Smooth muscle cell (in vitro differentiated cells): ENCODE measurements at regions not wholly inside any gene's neighbourhood (a gene's known extent, or its start where the extent isn't known, plus 50 kb on each side); places are given as distances from the start of the nearest gene placed in this dataset.

Experiments
- DNase-seq: peaks from one replicate; lab custom pipeline; 2025; ENCODE audit not compliant: unreplicated experiment; lab: John Stamatoyannopoulos, UW
- H2AFZ ChIP-seq: fragments of 200-600 bp; sonication (generic); 2 replicates; pipeline ENCODE4 v1.6.0; 2016; ENCODE audit warnings: antibody characterized with exemption, low read depth, mild to moderate bottlenecking
- H3F3A ChIP-seq: fragments of 200-600 bp; sonication (generic); 2 replicates; pipeline ENCODE4 v1.6.0; 2017; ENCODE audit warnings: antibody characterized with exemption, low read depth
- H3K27ac ChIP-seq: fragments of 200-600 bp; sonication (generic); 2 replicates; pipeline ENCODE4 v1.5.1; 2016; ENCODE audit warnings: low read depth, mild to moderate bottlenecking
- H3K27me3 ChIP-seq: fragments of 200-600 bp; sonication (generic); 2 replicates; pipeline ENCODE4 v1.6.1; 2016; ENCODE audit warnings: low read depth, mild to moderate bottlenecking
- H3K36me3 ChIP-seq: fragments of 200-600 bp; sonication (generic); 2 replicates; pipeline ENCODE4 v1.5.1; 2016; ENCODE audit warnings: low read depth
- H3K4me1 ChIP-seq: fragments of 200-600 bp; sonication (generic); 2 replicates; pipeline ENCODE4 v1.5.1; 2016; ENCODE audit warnings: low read depth
- H3K4me2 ChIP-seq: fragments of 200-600 bp; sonication (generic); 2 replicates; pipeline ENCODE4 v1.6.0; 2016; ENCODE audit warnings: mild to moderate bottlenecking
- H3K4me3 ChIP-seq: fragments of 200-600 bp; sonication (generic); 2 replicates; pipeline ENCODE4 v1.5.1; 2016; ENCODE audit warnings: mild to moderate bottlenecking
- H3K79me2 ChIP-seq: fragments of 200-600 bp; sonication (generic); 2 replicates; pipeline ENCODE4 v1.6.0; 2016; ENCODE audit warnings: low read depth, mild to moderate bottlenecking
- H3K9ac ChIP-seq: fragments of 200-600 bp; sonication (generic); 2 replicates; pipeline ENCODE4 v1.6.0; 2016; ENCODE audit warnings: low read depth
- H3K9me3 ChIP-seq: fragments of 200-600 bp; sonication (generic); replicated peaks from 2 replicates; pipeline ENCODE4 v1.5.1; 2016; ENCODE audit warnings: low read depth
- H4K20me1 ChIP-seq: fragments of 200-600 bp; sonication (generic); 2 replicates; pipeline ENCODE4 v1.6.0; 2016; ENCODE audit warnings: low read depth
- WGBS: methylation state at CpG from one replicate; pipeline ENCODE4 v1.1.7; 2016; ENCODE audit warnings: low lambda C conversion rate; 5-methylcytosine and 5-hydroxymethylcytosine counted together
- TF ChIP-seq, protein P1 (sequence below): fragments of 200-600 bp; sonication (generic); IDR thresholded peaks from 2 replicates; pipeline ENCODE4 v1.5.1; 2017; ENCODE audit warnings: borderline replicate concordance, mild to moderate bottlenecking, antibody characterized with exemption; ENCODE audit not compliant: insufficient read depth, poor library complexity, severe bottlenecking

DNA sequence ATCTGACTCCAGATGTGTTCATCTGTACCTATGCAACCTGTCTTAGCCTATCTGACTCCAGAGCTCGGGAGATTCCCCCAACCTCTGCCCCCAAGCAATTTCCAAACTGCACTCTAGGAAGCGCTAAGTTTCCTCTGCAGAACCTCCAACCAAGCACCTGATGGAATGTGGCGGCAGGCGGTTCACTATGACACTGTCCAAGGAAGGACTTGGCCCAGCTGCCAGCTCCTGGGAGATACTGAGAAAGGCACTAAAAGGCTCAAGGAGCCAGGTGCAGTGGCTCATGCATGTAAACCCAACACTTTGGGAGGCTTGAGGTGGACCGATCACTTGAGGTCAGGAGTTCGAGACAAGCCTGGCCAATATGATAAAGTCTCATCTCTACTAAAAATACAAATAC lies 244.0 kb downstream of the BCL11B start:
- no peak overlapping the region for H2AFZ ChIP-seq
- no peaks in the 10 kb centered on the region for H3K9me3 ChIP-seq
- H3K27ac ChIP-seq = no peak overlapping the region
- 90% methylated on average over 6 of the region's 6 CpGs for WGBS
- no peaks in the 10 kb centered on the region for H4K20me1 ChIP-seq
- DNase-seq = no peak
- TF ChIP-seq, protein P1, sequence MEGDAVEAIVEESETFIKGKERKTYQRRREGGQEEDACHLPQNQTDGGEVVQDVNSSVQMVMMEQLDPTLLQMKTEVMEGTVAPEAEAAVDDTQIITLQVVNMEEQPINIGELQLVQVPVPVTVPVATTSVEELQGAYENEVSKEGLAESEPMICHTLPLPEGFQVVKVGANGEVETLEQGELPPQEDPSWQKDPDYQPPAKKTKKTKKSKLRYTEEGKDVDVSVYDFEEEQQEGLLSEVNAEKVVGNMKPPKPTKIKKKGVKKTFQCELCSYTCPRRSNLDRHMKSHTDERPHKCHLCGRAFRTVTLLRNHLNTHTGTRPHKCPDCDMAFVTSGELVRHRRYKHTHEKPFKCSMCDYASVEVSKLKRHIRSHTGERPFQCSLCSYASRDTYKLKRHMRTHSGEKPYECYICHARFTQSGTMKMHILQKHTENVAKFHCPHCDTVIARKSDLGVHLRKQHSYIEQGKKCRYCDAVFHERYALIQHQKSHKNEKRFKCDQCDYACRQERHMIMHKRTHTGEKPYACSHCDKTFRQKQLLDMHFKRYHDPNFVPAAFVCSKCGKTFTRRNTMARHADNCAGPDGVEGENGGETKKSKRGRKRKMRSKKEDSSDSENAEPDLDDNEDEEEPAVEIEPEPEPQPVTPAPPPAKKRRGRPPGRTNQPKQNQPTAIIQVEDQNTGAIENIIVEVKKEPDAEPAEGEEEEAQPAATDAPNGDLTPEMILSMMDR = no peak
- H3K27me3 ChIP-seq = no peaks in the 10 kb centered on the region
- no peaks in the 10 kb centered on the region for H3K79me2 ChIP-seq
- no peak overlapping the region for H3K4me3 ChIP-seq
- H3K4me1 ChIP-seq = no peaks in the 10 kb centered on the region
- H3K9ac ChIP-seq = no peak overlapping the region
- no peaks in the 10 kb centered on the region for H3F3A ChIP-seq
- H3K36me3 ChIP-seq = no peaks in the 10 kb centered on the region
- H3K4me2 ChIP-seq = no peak overlapping the region

DNA sequence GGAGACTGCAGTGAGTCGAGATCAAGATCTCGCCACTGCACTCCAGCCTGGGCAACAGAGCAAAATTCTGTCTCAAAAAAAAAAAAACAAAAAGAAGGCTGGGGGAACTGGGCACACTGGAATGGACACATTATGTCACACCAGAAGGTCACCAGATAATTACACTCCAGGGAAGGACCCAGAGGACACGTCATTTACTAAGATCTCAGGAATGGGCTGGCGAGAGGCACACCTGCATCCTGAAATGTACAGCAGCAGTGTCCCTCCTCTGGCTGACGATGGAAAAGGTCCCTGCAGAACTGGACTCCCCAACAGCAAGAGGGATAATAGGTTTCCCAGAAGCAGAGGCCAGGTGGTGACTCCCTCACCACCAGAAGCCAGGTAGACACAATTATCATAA lies 243.5 kb downstream of the BCL11B start:
- Histone ChIP-seq H3F3A (no peaks in the 10 kb centered on the region), H3K4me3 (no peak overlapping the region), H3K9me3 (no peaks in the 10 kb centered on the region), H3K27me3 (no peaks in the 10 kb centered on the region), H3K27ac (no peak overlapping the region), H3K36me3 (no peaks in the 10 kb centered on the region), H4K20me1 (no peaks in the 10 kb centered on the region), H3K79me2 (no peaks in the 10 kb centered on the region), H2AFZ (no peak overlapping the region), H3K4me1 (no peaks in the 10 kb centered on the region), H3K4me2 (no peak overlapping the region), H3K9ac (no peak overlapping the region)
- TF ChIP-seq, protein P1 = no peak
- WGBS = 84% methylated on average over 5 of the region's 5 CpGs
- no peak for DNase-seq

- Histone ChIP-seq H3F3A (no peaks in the 10 kb centered on the region), H3K27ac (no peak overlapping the region), H3K9me3 (no peaks in the 10 kb centered on the region), H3K79me2 (no peaks in the 10 kb centered on the region), H4K20me1 (no peaks in the 10 kb centered on the region), H3K36me3 (no peaks in the 10 kb centered on the region), H3K27me3 (no peaks in the 10 kb centered on the region), H2AFZ (no peak overlapping the region), H3K4me2 (no peak overlapping the region), H3K4me3 (no peak overlapping the region), H3K9ac (no peak overlapping the region), H3K4me1 (no peaks in the 10 kb centered on the region)
- no peak for DNase-seq
- TF ChIP-seq, protein P1 = no peak
- WGBS = 82% methylated on average over 14 of the region's 14 CpGs
Measured at GRCh38 chr14:99029145-99029915, 242.7 kb downstream of the BCL11B start.

DNA sequence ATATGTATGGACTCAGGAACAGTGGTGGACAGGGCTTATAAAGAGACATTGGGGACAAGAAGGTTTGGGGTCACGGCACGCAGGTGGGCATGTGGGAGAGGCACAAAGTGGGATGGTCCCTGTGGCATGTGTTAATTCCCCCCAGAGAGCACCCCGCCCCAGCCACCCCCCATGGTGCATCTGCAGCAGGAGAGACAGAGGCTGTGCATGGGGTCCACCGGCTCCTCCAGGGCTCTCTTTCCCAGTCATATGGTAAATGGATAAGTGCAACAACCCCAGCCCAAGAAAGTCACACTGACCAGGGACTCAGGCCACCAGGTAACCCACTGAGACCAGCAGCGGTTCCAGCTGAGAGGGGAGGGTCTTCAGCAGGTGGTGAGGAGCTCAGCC lies 242.1 kb downstream of the BCL11B start:
- no peak overlapping the region for H3K4me2 ChIP-seq
- no peaks in the 10 kb centered on the region for H3K9me3 ChIP-seq
- no peak for DNase-seq
- H3K9ac ChIP-seq = no peak overlapping the region
- H3K27me3 ChIP-seq = no peaks in the 10 kb centered on the region
- no peak overlapping the region for H3K27ac ChIP-seq
- H4K20me1 ChIP-seq = no peaks in the 10 kb centered on the region
- TF ChIP-seq, protein P1 = no peak
- H3K36me3 ChIP-seq = no peaks in the 10 kb centered on the region
- no peaks in the 10 kb centered on the region for H3K4me1 ChIP-seq
- no peaks in the 10 kb centered on the region for H3F3A ChIP-seq
- no peak overlapping the region for H2AFZ ChIP-seq
- H3K79me2 ChIP-seq = no peaks in the 10 kb centered on the region
- 76% methylated on average over 5 of the region's 5 CpGs for WGBS
- H3K4me3 ChIP-seq = no peak overlapping the region
